MCF 10A (cell line): ENCODE measurements at regions not wholly inside any gene's neighbourhood (a gene's known extent, or its start where the extent isn't known, plus 50 kb on each side); places are given as distances from the start of the nearest gene placed in this dataset.

Experiments
- BruUV-seq: library from RNA; stranded (reverse); fragments of 400-500 nt; replicated peaks from 2 replicates; lab custom pipeline; 2021; lab: Mats Ljungman, UMichigan
- CTCF ChIA-PET: fragments of 300-600 bp; sonication (Branson Sonifier 250); formaldehyde crosslinking; extraction: SDS; loops from one replicate; lab custom pipeline; 2021; ENCODE audit warnings: antibody characterized with exemption, inconsistent platforms; lab: Yijun Ruan, JAX
- POLR2A ChIA-PET: fragments of 300-600, 350-650 bp; sonication (Branson Sonifier 250); formaldehyde crosslinking; extraction: SDS; loops from one replicate; lab custom pipeline; 2020; ENCODE audit warnings: antibody characterized with exemption, inconsistent platforms; lab: Yijun Ruan, JAX
- DNase-seq: peaks from one replicate; pipeline ENCODE4 v3.0.0-alpha.2; 2018; ENCODE audit not compliant: unreplicated experiment
- H3K27ac Mint-ChIP-seq: one replicate; pipeline ENCODE4 v1.8.0; 2022; ENCODE audit warnings: mild to moderate bottlenecking, low read depth, mixed read lengths; ENCODE audit not compliant: unreplicated experiment
- H3K27me3 Mint-ChIP-seq: one replicate; pipeline ENCODE4 v1.8.0; 2022; ENCODE audit warnings: mixed read lengths; ENCODE audit not compliant: insufficient read depth, unreplicated experiment
- H3K36me3 Mint-ChIP-seq: one replicate; pipeline ENCODE4 v1.8.0; 2022; ENCODE audit warnings: mild to moderate bottlenecking, moderate library complexity, mixed read lengths; ENCODE audit not compliant: insufficient read depth, unreplicated experiment
- H3K4me1 Mint-ChIP-seq: one replicate; pipeline ENCODE4 v1.8.0; 2022; ENCODE audit warnings: mixed read lengths; ENCODE audit not compliant: insufficient read depth, unreplicated experiment
- H3K4me3 Mint-ChIP-seq: one replicate; pipeline ENCODE4 v1.8.0; 2022; ENCODE audit warnings: mild to moderate bottlenecking, moderate library complexity, mixed read lengths; ENCODE audit not compliant: unreplicated experiment
- H3K9me3 Mint-ChIP-seq: one replicate; pipeline ENCODE4 v1.8.0; 2022; ENCODE audit warnings: mixed read lengths; ENCODE audit not compliant: unreplicated experiment
- intact Hi-C: fragments of 100-400 bp; cut with micrococcal nuclease; formaldehyde crosslinking; loops from 2 replicates; pipeline ENCODE4 v1.14.1; 2022
- TF ChIP-seq, protein P1 (sequence below): fragments of 200-600 bp; IDR thresholded peaks from one replicate; pipeline ENCODE4 v1.8.0; 2022; ENCODE audit warnings: antibody characterized with exemption, mild to moderate bottlenecking; ENCODE audit not compliant: unreplicated experiment

DNA sequence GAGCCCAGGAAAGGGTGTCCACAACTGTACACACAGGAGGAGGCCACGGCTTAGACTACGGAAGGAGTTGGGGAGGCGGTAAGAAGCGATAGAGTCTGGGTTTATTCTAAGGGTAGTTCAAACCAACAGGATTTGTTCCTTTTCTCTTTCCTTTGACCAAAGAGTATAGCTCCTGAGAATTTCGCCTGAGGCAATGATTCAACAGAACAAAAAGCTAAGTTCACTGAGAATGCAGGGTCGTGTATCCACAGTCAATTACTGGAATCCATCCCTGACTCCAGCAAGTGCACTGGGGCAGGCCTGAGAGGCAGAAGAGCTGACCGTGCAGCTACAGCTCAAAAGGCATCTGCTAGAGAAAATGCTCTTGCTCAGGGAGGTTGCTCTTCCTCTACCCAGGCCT lies 140.9 kb downstream of the TFCP2L1 start:
- ChIA-PET CTCF (interaction anchor here (1.0 to 1.1 kb wide), 2 partner anchors 48 to 64 kb away, joined by 3 to 5 read pairs; no protein-coding TSS in a partner anchor), POLR2A (interaction anchor here (1.0 to 1.4 kb wide), 3 partner anchors 10 to 53 kb away, joined by 3 to 6 read pairs (median 4); no protein-coding TSS in a partner anchor)
- Mint-ChIP-seq H3K27me3 (no peaks in the 10 kb centered on the region), H3K36me3 (no peaks in the 10 kb centered on the region), H3K4me3 (no peak overlapping the region), H3K9me3 (no peaks in the 10 kb centered on the region), H3K27ac (no peak overlapping the region), H3K4me1 (no peaks in the 10 kb centered on the region)
- DNase-seq, result no peak
- intact Hi-C loops, result no loop called here
- no TSS peak for BruUV-seq
- TF ChIP-seq, protein P1, sequence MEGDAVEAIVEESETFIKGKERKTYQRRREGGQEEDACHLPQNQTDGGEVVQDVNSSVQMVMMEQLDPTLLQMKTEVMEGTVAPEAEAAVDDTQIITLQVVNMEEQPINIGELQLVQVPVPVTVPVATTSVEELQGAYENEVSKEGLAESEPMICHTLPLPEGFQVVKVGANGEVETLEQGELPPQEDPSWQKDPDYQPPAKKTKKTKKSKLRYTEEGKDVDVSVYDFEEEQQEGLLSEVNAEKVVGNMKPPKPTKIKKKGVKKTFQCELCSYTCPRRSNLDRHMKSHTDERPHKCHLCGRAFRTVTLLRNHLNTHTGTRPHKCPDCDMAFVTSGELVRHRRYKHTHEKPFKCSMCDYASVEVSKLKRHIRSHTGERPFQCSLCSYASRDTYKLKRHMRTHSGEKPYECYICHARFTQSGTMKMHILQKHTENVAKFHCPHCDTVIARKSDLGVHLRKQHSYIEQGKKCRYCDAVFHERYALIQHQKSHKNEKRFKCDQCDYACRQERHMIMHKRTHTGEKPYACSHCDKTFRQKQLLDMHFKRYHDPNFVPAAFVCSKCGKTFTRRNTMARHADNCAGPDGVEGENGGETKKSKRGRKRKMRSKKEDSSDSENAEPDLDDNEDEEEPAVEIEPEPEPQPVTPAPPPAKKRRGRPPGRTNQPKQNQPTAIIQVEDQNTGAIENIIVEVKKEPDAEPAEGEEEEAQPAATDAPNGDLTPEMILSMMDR, result no peak

DNA sequence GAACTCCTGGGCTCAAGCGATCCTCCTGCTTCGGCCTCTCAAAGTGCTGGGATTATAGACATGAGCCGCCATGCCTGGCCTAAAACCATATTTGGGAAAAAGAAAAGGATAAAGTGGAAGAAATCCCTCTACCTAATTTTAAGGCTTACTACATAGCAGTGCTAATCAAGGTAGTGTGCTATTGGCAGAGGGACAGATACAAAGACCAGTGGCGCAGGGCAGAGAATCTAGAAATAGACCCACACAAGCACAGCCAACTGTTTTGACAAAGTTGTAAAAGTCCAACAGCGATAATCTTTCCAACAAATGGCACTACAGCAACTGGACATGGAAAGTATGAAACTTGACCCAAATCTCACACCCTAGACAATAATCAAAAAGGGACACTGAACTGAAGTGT lies 138.4 kb downstream of the TFCP2L1 start:
- intact Hi-C loops, result no loop called here
- no peaks in the 10 kb centered on the region for H3K27me3 Mint-ChIP-seq
- POLR2A ChIA-PET, result interaction anchor here (0.7 kb wide), 1 partner anchor 9 kb away, joined by 3 read pairs; no protein-coding TSS in a partner anchor
- TF ChIP-seq, protein P1, result no peak
- no TSS peak for BruUV-seq
- DNase-seq, result no peak
- CTCF ChIA-PET, result no interaction called here
- H3K4me3 Mint-ChIP-seq, result no peak overlapping the region
- no peak overlapping the region for H3K27ac Mint-ChIP-seq
- H3K9me3 Mint-ChIP-seq, result no peaks in the 10 kb centered on the region
- no peaks in the 10 kb centered on the region for H3K36me3 Mint-ChIP-seq
- peaks cover under 1% of the 10 kb centered on the region for H3K4me1 Mint-ChIP-seq

DNA sequence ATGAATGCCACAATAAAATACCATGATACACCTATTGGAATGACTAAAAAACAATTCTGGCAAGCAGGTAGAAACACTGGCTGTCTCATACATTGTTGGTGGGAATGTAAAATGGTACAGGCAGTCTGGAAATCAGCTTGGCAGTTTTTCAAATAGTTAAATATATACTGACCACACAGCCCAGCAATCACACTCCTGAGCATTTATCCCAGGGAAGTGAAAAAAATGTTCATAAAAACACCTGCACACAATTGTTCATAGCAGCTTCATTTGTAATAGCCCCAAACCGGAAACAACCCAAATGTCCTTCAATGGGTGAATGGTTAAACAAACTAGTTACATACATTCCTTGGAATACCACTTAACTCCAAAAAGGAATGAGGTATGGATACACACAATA lies 137.2 kb downstream of the TFCP2L1 start:
- intact Hi-C loops, result no loop called here
- no peak overlapping the region for H3K27ac Mint-ChIP-seq
- no peaks in the 10 kb centered on the region for H3K9me3 Mint-ChIP-seq
- ChIA-PET CTCF (no interaction called here), POLR2A (no interaction called here)
- peaks cover 6% of the 10 kb centered on the region for H3K4me1 Mint-ChIP-seq
- DNase-seq, result peak; percentile 27
- TF ChIP-seq, protein P1, result no peak
- no peak overlapping the region for H3K4me3 Mint-ChIP-seq
- H3K27me3 Mint-ChIP-seq, result no peaks in the 10 kb centered on the region
- H3K36me3 Mint-ChIP-seq, result no peaks in the 10 kb centered on the region
- BruUV-seq, result no TSS peak

DNA sequence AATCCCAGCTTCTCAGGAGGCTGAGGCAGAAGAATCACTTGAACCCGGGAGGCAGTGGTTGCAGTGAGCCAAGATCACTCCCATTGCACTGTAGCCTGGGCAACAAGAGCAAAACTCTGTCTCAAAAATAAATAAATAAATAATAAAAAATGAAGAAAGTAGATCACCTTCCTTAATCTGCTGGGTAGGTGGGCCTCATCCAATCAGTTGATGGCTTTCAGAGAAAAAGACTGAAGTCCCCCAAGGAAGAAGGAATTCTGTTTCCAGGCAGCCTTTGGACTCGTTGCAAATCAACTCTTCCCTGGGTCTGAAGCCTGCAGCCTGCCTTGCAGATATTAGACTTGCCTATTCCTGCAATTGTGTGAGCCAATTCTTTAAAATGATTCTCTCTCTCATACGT lies 136.5 kb downstream of the TFCP2L1 start:
- no peaks in the 10 kb centered on the region for H3K27me3 Mint-ChIP-seq
- POLR2A ChIA-PET, result no interaction called here
- no TSS peak for BruUV-seq
- no peak for DNase-seq
- no peaks in the 10 kb centered on the region for H3K36me3 Mint-ChIP-seq
- no peaks in the 10 kb centered on the region for H3K9me3 Mint-ChIP-seq
- TF ChIP-seq, protein P1, result no peak
- peaks cover 6% of the 10 kb centered on the region for H3K4me1 Mint-ChIP-seq
- intact Hi-C loops, result no loop called here
- CTCF ChIA-PET, result no interaction called here
- H3K4me3 Mint-ChIP-seq, result no peak overlapping the region
- H3K27ac Mint-ChIP-seq, result no peak overlapping the region
